ENCODE measurements at regions not wholly inside any gene's neighbourhood (a gene's known extent, or its start where the extent isn't known, plus 50 kb on each side); places are given as distances from the start of the nearest gene placed in this dataset.
"Not testable (repeated sequence)": the region's sequence is repeated elsewhere in the genome, so short reads cannot be mapped to it uniquely, and the experiment has no call there.

DNA sequence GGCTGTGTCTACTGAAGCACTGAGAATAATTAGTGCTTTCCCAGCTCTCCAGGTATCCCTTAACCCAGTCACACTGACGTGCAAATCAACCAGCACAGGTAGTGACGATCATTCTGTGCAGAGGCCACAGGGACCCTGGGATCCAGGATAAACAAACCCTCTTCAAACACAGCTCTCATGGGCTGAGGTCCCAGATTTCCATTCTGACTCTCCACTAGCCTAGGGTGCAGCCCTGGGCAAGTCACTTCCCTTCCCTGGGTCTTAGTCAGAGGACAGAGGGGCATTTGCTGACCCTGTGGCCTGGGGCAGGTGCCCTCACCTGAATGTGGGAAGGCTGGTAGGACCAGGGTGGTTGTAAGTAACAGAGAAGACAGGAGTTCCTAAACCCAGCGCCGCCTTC, 724.7 kb downstream of the MATN1 start:
- DNase-seq (ENCODE audit: low read depth in 1 of 2, low spot score in 1 of 2): no peak
- no peak for ATAC-seq
- Histone ChIP-seq H3K4me3 (no peak overlapping the region), H3K9me3 (no peaks in the 10 kb centered on the region), H3K4me1 (no peaks in the 10 kb centered on the region), H3K4me2 (no peak overlapping the region), H3K27ac (no peak overlapping the region)
- no peak for FAIRE-seq
- 14% methylated on average over 2 of the region's 4 CpGs for whole genome bisulfite sequencing (ENCODE audit: missing lambda C conversion rate)
- ChIA-PET CTCF (no interaction called here), POLR2A (no interaction called here)
- no peak for TF ChIP-seq POLR2AphosphoS2 (conservative IDR thresholded peaks at IDR 0.05; ENCODE audit: low read length)

DNA sequence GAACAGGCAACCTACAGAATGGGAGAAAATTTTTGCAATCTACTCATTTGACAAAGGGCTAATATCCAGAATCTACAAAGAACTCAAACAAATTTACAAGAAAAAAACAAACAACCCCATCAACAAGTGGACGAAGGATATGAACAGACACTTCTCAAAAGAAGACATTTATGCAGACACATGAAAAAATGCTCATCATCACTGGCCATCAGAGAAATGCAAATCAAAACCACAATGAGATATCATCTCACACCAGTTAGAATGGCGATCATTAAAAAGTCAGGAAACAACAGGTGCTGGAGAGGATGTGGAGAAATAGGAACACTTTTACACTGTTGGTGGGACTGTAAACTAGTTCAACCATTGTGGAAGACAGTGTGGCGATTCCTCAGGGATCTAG, 725.6 kb downstream of the MATN1 start:
- FAIRE-seq; H3K4me2 ChIP-seq; H3K4me3 ChIP-seq; POLR2A ChIA-PET; DNase-seq (ENCODE audit: low read depth in 1 of 2, low spot score in 1 of 2); CTCF ChIA-PET; H3K4me1 ChIP-seq; ATAC-seq; H3K9me3 ChIP-seq; H3K27ac ChIP-seq: not testable (repeated sequence)
- 47% methylated on average over 2 of the region's 3 CpGs for WGBS (ENCODE audit: missing lambda C conversion rate)

DNA sequence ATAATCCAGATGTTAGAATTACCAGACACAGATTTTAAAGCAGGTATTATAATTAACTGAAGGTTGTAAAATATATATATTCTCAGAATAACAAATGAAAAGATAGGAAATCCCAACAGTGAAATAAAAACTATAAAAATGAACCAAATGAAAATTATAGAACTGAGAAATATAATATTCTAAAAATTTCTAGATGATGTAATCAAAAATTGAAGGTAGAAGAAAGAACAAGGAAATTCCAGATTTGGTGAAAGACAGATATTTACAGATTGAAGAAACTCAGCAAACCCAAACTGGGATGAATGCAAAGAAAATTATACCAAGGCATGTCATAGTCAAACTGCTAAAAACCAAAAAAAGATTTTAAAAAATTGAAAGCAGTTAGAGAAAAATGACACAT, 729.4 kb downstream of the MATN1 start:
- no peak for TF ChIP-seq CBX8 (IDR thresholded peaks at IDR 0.05)
- TF ChIP-seq SMC3 (IDR thresholded peaks at IDR 0.05): no peak
- TF ChIP-seq MAZ (IDR thresholded peaks at IDR 0.05; ENCODE audit: borderline replicate concordance, low read depth, low read length): no peak
- ATAC-seq (no peak), DNase-seq (ENCODE audit: low read depth in 1 of 2, low spot score in 1 of 2) (no peak), FAIRE-seq (no peak)
- H3K4me2 ChIP-seq: no peak overlapping the region
- ChIA-PET POLR2A (no interaction called here), CTCF (no interaction called here)
- no peak overlapping the region for H3K4me3 ChIP-seq
- no peak overlapping the region for H3K27ac ChIP-seq
- H3K9me3 ChIP-seq: no peaks in the 10 kb centered on the region
- no peaks in the 10 kb centered on the region for H3K4me1 ChIP-seq

DNA sequence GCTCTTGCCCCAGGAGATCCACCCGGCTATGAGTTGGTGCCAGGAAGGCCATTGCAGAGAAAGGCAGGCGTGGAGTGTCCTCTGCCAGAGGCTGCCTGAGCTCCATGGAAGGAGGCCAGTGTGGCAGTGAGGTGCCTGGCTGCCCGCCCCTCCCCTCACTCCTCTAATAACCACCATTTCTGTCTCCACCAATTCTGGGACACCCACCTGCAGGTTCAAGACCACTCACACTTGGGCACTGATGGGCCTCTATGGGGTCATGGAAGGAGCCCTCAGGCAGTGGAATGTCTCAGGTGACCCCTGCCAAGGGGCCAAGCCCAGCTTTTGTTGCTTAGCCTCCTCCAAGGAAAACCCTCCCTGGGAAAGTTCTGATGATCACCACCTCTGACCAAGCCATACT, 731.6 kb downstream of the MATN1 start:
- H3K4me1 ChIP-seq: no peaks in the 10 kb centered on the region
- H3K27ac ChIP-seq: no peak overlapping the region
- ATAC-seq (no peak), DNase-seq (ENCODE audit: low read depth in 1 of 2, low spot score in 1 of 2) (no peak), FAIRE-seq (no peak)
- no peak overlapping the region for H3K4me3 ChIP-seq
- 78% methylated on average over 1 of the region's 3 CpGs for WGBS (ENCODE audit: missing lambda C conversion rate)
- no peak overlapping the region for H3K4me2 ChIP-seq
- TF ChIP-seq ZNF302 (CRISPR knock-in tag; IDR thresholded peaks at IDR 0.05): no peak
- no peak for TF ChIP-seq CEBPB (IDR thresholded peaks at IDR 0.05)
- TF ChIP-seq KDM1A (IDR thresholded peaks at IDR 0.05; ENCODE audit: low read depth): no peak
- TF ChIP-seq CHD4 (IDR thresholded peaks at IDR 0.05; ENCODE audit: borderline replicate concordance): no peak
- no peak for TF ChIP-seq CHD2 (IDR thresholded peaks at IDR 0.05; ENCODE audit: low read length, partially characterized antibody)
- TF ChIP-seq JUN (IDR thresholded peaks at IDR 0.05): no peak
- TF ChIP-seq BHLHE40 (IDR thresholded peaks at IDR 0.05; ENCODE audit: low read depth, low read length): no peak
- TF ChIP-seq, protein P1, sequence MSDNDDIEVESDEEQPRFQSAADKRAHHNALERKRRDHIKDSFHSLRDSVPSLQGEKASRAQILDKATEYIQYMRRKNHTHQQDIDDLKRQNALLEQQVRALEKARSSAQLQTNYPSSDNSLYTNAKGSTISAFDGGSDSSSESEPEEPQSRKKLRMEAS (IDR thresholded peaks at IDR 0.05): no peak
- TF ChIP-seq ZC3H11A (IDR thresholded peaks at IDR 0.05): no peak
- no peak for TF ChIP-seq CBX2 (IDR thresholded peaks at IDR 0.05; ENCODE audit: borderline replicate concordance, low read depth)
- no peak for TF ChIP-seq ZFP36 (IDR thresholded peaks at IDR 0.05; ENCODE audit: borderline replicate concordance, partially characterized antibody)
- TF ChIP-seq, protein P2, sequence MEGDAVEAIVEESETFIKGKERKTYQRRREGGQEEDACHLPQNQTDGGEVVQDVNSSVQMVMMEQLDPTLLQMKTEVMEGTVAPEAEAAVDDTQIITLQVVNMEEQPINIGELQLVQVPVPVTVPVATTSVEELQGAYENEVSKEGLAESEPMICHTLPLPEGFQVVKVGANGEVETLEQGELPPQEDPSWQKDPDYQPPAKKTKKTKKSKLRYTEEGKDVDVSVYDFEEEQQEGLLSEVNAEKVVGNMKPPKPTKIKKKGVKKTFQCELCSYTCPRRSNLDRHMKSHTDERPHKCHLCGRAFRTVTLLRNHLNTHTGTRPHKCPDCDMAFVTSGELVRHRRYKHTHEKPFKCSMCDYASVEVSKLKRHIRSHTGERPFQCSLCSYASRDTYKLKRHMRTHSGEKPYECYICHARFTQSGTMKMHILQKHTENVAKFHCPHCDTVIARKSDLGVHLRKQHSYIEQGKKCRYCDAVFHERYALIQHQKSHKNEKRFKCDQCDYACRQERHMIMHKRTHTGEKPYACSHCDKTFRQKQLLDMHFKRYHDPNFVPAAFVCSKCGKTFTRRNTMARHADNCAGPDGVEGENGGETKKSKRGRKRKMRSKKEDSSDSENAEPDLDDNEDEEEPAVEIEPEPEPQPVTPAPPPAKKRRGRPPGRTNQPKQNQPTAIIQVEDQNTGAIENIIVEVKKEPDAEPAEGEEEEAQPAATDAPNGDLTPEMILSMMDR (IDR thresholded peaks at IDR 0.05): no peak
- TF ChIP-seq, protein P3, sequence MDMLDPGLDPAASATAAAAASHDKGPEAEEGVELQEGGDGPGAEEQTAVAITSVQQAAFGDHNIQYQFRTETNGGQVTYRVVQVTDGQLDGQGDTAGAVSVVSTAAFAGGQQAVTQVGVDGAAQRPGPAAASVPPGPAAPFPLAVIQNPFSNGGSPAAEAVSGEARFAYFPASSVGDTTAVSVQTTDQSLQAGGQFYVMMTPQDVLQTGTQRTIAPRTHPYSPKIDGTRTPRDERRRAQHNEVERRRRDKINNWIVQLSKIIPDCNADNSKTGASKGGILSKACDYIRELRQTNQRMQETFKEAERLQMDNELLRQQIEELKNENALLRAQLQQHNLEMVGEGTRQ (IDR thresholded peaks at IDR 0.05): no peak
- no peaks in the 10 kb centered on the region for H3K9me3 ChIP-seq
- ChIA-PET POLR2A (no interaction called here), CTCF (no interaction called here)

DNA sequence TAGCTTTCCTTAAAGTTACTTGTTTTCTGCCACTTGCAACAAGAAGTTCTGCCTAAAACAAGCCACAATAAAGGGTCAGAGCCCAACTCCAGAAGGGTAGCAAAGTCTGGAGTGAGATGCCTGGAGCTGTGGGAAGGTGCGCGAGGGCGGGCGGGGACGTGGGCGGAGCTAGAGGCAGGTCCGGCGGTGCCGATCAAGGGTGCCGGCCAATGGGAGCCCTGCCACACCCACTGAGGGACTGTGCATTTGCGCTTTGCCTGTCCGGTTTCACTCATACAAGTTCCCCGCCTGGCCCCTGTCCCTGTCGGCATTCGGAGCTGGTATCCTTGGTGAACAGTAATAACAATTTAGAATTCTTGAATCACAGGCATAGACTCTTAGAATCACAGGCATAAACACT, 732.4 kb downstream of the MATN1 start:
- FAIRE-seq: no peak
- Histone ChIP-seq H3K27ac (no peak overlapping the region), H3K4me3 (no peak overlapping the region), H3K4me2 (no peak overlapping the region), H3K9me3 (no peaks in the 10 kb centered on the region), H3K4me1 (no peaks in the 10 kb centered on the region)
- ChIA-PET CTCF (interaction anchor here (0.6 kb wide), 1 partner anchor 48 kb away, joined by 3 read pairs; no protein-coding TSS in a partner anchor), POLR2A (no interaction called here)
- WGBS (ENCODE audit: missing lambda C conversion rate): 82% methylated on average over 14 of the region's 15 CpGs
- no peak for ATAC-seq
- no peak for DNase-seq (ENCODE audit: low read depth in 1 of 2, low spot score in 1 of 2)
- TF ChIP-seq NR3C1 (IDR thresholded peaks at IDR 0.05) (no peak), RAD21 (conservative IDR thresholded peaks at IDR 0.05 in 1 of 2, IDR thresholded peaks at IDR 0.05 in 1 of 2) (no peak), TP53 (CRISPR knock-in tag; IDR thresholded peaks at IDR 0.05) (no peak), FOXS1 (CRISPR knock-in tag; IDR thresholded peaks at IDR 0.05) (no peak), MYC (IDR thresholded peaks at IDR 0.05; ENCODE audit: borderline replicate concordance, low read length) (no peak), HEYL (CRISPR knock-in tag; IDR thresholded peaks at IDR 0.05) (no peak)
- TF ChIP-seq, protein P1 (IDR thresholded peaks at IDR 0.05): no peak
- TF ChIP-seq, protein P4, sequence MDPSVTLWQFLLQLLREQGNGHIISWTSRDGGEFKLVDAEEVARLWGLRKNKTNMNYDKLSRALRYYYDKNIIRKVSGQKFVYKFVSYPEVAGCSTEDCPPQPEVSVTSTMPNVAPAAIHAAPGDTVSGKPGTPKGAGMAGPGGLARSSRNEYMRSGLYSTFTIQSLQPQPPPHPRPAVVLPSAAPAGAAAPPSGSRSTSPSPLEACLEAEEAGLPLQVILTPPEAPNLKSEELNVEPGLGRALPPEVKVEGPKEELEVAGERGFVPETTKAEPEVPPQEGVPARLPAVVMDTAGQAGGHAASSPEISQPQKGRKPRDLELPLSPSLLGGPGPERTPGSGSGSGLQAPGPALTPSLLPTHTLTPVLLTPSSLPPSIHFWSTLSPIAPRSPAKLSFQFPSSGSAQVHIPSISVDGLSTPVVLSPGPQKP (IDR thresholded peaks at IDR 0.05; ENCODE audit: low read depth, low read length): no peak
- TF ChIP-seq, protein P5, sequence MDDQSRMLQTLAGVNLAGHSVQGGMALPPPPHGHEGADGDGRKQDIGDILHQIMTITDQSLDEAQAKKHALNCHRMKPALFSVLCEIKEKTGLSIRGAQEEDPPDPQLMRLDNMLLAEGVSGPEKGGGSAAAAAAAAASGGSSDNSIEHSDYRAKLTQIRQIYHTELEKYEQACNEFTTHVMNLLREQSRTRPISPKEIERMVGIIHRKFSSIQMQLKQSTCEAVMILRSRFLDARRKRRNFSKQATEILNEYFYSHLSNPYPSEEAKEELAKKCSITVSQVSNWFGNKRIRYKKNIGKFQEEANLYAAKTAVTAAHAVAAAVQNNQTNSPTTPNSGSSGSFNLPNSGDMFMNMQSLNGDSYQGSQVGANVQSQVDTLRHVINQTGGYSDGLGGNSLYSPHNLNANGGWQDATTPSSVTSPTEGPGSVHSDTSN (IDR thresholded peaks at IDR 0.05): no peak
